Right renal pelvis (tissue), 4 donors: ENCODE measurements at regions not wholly inside any gene's neighbourhood (a gene's known extent, or its start where the extent isn't known, plus 50 kb on each side); places are given as distances from the start of the nearest gene placed in this dataset.

Source experiments
- DNase-seq, 4 donors: peaks; one replicate each; pipeline ENCODE4 v3.0.0-alpha.2; 2013; ENCODE audit warnings: low read depth in 4 of 4, low spot score in 3 of 4, missing footprints in 1 of 4

- DNase-seq: no peak
Measured at GRCh38 chr3:74067296-74067695, 442.6 kb upstream of the PDZRN3 start.

- DNase-seq: no peak
Measured at GRCh38 chr3:74066456-74066855, 441.7 kb upstream of the PDZRN3 start.

DNA sequence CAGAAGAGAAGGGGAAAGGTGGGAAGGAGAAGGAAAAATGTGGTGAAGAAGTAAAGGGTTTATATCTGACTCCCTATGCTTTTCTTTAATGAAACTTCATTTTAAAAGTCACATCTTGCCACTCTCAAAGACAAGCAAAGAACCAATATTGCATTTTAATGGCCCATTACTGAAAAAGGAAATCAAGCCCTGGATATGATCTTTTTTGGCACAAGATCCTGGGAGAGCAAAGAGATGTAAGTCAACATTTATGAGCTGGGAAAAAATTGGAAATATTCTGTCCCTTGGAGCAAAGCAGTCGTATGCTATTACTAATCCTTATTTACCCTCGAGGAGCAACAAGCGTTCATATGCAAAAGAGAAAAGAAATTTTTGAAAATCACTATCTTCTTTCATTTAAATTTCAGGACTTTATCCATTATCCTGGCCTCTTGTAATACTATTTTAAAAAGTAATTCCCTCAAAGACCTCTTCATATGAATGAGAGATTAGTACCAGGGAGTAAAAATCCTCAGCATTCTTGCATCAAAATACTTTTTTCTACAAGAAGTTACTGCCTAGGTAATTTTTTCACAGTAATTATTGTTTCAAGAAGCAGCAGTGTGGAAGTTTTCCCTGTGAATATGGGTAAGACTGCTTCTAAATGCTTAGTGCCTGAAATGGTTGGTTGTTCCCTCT, 435.3 kb upstream of the PDZRN3 start:
- DNase-seq: no peak

GRCh38 chr3:74059301-74059922, 434.7 kb upstream of the PDZRN3 start:
- DNase-seq: no peak

DNA sequence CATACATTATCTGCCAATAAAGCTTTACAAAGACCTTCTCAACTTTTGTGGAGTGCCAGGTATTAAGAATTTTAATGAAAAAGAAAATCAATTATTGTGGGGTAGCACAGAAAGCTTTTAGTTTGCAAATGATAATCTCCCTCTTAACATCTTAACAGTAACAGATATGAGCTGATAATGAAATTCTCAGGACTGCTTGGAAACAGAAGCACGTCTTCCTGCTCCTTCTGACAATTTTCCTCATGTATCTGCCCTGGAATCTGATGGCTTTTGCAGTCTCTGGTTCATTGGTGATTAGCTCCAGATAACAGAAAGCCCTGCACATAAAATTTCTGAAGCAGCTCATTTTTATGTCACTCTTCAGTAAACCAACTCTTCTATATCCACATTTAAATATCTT, 432.4 kb upstream of the PDZRN3 start:
- no peak for DNase-seq

GRCh38 chr3:74055061-74055460, 430.3 kb upstream of the PDZRN3 start:
- DNase-seq: no peak

DNA sequence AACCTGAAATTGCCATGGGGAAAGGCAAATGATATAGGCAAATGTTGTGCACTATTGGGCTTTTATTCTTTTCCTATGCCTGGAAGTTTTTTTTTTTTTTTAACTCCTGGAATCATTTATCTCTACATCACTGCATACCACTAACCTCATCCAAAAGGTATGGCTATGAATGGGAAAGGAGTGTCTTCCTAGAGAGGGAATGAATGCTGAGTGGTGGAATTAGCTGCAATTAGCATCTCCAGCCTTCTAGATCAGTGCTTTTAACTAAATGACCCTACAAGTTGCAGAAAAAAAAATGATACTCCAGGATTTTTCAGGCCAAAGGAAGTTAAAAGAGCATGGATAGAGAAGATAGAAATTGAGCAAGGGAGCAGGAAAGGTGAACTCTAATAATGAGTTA, 429.8 kb upstream of the PDZRN3 start:
- DNase-seq: no peak

- DNase-seq: no peak
Measured at GRCh38 chr3:74053970-74054516, 429.3 kb upstream of the PDZRN3 start.

DNA sequence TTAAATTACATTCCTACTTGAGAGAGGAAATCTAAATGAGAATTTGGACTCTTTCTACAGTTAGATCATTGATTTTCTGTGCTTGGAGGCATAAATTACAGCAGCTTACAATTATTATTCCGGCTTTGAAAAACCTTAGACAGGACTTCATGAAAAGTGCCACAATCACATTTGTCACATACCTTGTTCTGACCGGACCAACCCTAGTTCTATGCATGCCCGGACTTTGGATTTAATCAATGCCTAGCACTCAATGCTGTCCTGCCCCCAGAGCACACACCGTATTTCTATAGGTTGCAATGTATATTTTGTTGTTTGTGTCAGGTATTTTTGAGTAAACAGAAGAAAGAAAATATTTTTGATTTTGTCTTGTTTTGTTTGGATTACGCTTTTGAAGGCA, 424.7 kb upstream of the PDZRN3 start:
- DNase-seq: no peak

- DNase-seq: no peak
Measured at GRCh38 chr3:74048699-74049098, 424.0 kb upstream of the PDZRN3 start.

- no peak for DNase-seq
Measured at GRCh38 chr3:74045000-74045399, 420.3 kb upstream of the PDZRN3 start.

DNA sequence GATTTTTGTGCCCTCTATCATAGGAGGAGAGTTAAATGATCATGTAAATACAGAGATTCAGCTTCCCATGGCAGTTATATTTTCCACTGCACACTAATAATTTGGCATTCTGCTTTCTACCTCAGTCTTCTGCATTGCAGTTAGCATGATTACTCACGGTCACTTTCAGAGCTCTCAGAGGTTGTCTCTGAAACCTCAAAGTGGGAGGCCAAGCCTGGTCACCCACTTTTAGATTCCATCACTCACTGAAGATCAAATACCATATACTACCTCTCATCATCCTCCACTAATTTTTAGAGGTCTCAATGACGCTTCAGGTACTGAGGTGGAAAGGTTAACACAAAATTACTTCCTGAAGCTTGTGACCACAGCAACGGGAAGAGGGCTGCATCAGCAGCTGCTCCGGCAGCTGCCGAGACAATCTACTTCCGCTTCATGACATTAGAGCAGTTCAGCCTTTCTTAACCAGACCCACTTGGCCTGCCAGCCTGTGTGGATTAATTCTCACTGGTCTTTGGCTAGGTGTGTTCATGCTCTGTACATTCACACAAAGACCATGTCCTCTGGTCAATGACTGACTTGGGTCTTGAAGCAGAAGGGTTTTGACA, 416.4 kb upstream of the PDZRN3 start:
- no peak for DNase-seq

GRCh38 chr3:74039105-74039504, 414.4 kb upstream of the PDZRN3 start:
- no peak for DNase-seq

GRCh38 chr3:74036568-74036967, 411.8 kb upstream of the PDZRN3 start:
- DNase-seq: no peak

- DNase-seq: no peak
Measured at GRCh38 chr3:74036102-74036501, 411.4 kb upstream of the PDZRN3 start.

GRCh38 chr3:74033806-74034205, 409.1 kb upstream of the PDZRN3 start:
- no peak for DNase-seq

DNA sequence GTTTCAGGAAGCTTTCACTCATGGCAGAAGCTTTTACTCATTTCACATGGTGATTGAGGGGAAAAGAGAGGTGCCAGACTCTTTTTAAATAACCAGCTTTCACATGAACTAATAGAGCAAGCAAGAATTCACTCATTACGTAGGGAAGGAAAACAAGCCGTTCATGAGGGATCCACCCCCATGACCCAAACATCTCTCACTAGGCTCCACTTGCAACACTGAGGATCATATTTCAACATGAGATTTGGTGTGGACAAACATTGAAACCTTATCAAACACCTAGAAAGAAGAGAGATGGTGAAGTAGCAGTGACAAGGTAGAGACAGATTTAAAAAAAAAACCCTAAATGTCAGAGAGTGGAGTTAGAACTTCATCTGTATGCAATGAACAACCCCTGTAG, 408.6 kb upstream of the PDZRN3 start:
- no peak for DNase-seq

DNA sequence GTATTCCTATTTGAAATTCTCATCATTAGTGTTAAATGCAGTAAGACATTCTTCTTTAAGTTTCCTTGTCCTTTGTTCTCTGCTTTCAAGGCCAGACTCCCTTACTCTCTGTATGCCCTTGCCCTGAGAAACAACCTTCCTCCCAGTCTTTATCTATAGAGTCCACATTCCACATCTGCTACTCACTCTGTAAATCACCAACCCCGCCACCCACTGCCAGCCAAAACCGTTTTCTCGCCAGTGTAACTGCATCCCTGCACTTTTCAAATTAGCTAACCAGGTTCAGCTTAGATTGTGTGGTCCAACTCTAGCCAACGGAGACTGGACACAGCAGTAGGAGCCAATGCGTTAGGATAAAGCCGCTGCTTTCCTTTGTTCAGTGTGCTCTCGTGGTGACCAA, 402.4 kb upstream of the PDZRN3 start:
- no peak for DNase-seq

- no peak for DNase-seq
Measured at GRCh38 chr3:74023395-74023794, 398.7 kb upstream of the PDZRN3 start.

DNA sequence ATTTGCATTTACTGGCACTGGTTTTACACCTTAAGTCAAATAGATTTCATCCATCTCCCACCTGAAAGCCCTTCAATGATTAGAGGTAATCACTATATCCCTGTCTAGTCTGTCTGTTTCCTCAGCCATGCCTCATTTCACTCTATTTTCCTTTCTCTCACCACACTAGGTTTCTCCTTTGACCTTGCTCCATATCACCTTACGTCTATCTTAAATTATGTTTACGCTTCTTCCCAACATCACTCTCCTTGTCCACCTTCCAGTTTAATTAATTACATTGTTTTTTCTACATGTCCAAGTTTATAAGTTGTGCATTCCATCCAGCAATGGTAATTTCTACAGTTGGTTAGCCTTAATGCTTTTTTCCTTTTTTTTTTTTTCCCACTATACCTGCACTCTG, 396.7 kb upstream of the PDZRN3 start:
- peak in 1 of 4 donors; percentile 16 for DNase-seq

GRCh38 chr3:74009961-74010844, 385.5 kb upstream of the PDZRN3 start:
- no peak for DNase-seq
